ENCODE measurements at regions not wholly inside any gene's neighbourhood (a gene's known extent, or its start where the extent isn't known, plus 50 kb on each side); places are given as distances from the start of the nearest gene placed in this dataset.

- no peak overlapping the region for H3K4me3 ChIP-seq (replicated peaks; ENCODE audit: low read depth, low read length)
- no peak for DNase-seq (ENCODE audit: low read depth)
- TF ChIP-seq CTCF (IDR thresholded peaks at IDR 0.05; ENCODE audit: low read length, missing control alignments) = no peak
Measured at GRCh38 chr13:33510350-33510970, 224.9 kb upstream of the STARD13 start.

GRCh38 chr13:33512880-33513554, 227.5 kb upstream of the STARD13 start:
- no peak for TF ChIP-seq CTCF (IDR thresholded peaks at IDR 0.05; ENCODE audit: low read length, missing control alignments)
- DNase-seq (ENCODE audit: low read depth) = no peak
- no peak overlapping the region for H3K4me3 ChIP-seq (replicated peaks; ENCODE audit: low read depth, low read length)

GRCh38 chr13:33514362-33514761, 228.8 kb upstream of the STARD13 start:
- DNase-seq (ENCODE audit: low read depth) = no peak
- no peak for TF ChIP-seq CTCF (IDR thresholded peaks at IDR 0.05; ENCODE audit: low read length, missing control alignments)

GRCh38 chr13:33515146-33515545, 229.6 kb upstream of the STARD13 start:
- TF ChIP-seq CTCF (IDR thresholded peaks at IDR 0.05; ENCODE audit: low read length, missing control alignments) = no peak
- no peak overlapping the region for H3K4me3 ChIP-seq (replicated peaks; ENCODE audit: low read depth, low read length)
- DNase-seq (ENCODE audit: low read depth) = no peak

More at GRCh38 chr13:33514362-33514761, 228.8 kb upstream of the STARD13 start:
- H3K4me3 ChIP-seq (replicated peaks; ENCODE audit: low read depth, low read length) = no peak overlapping the region

GRCh38 chr13:33518452-33518851, 232.9 kb upstream of the STARD13 start:
- H3K4me3 ChIP-seq (replicated peaks; ENCODE audit: low read depth, low read length) = no peak overlapping the region
- TF ChIP-seq CTCF (IDR thresholded peaks at IDR 0.05; ENCODE audit: low read length, missing control alignments) = no peak
- DNase-seq (ENCODE audit: low read depth) = no peak

GRCh38 chr13:33519561-33520467, 234.3 kb upstream of the STARD13 start:
- no peak overlapping the region for H3K4me3 ChIP-seq (replicated peaks; ENCODE audit: low read depth, low read length)
- peak; percentile 75 for DNase-seq (ENCODE audit: low read depth)
- no peak for TF ChIP-seq CTCF (IDR thresholded peaks at IDR 0.05; ENCODE audit: low read length, missing control alignments)
